ENCODE measurements at regions not wholly inside any gene's neighbourhood (a gene's known extent, or its start where the extent isn't known, plus 50 kb on each side); places are given as distances from the start of the nearest gene placed in this dataset.

DNA sequence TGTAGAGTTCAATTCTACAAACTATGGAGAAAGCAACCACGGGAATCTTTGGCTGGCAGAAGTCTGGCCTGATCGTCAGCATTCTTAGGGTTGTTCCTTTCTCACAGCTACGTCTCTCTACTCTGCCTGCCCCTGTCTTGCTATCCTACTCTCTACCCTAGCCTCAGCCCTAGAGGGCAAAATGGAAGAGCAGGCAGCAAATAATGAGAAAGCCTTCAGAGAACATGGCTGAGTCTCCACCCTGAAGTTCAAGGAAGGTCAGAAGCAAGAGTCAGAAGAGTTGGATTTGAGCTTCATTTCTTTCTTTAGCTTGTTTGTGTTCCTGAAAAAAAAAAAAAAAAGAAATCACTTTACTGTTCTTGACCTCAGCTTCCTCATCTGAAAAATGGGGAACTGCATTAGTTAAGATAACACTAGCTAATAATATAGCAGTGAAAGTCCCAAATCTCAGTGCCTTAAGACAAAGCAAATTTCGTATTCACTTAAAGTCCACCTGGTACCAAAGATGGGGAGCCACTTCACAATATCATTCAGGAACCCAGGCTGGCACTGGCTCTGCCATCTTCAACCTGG, 50.2 kb upstream of the CCND2 start:
- DNase-seq (ENCODE audit: low read depth in 4 of 4, low spot score in 3 of 4): no peak

DNA sequence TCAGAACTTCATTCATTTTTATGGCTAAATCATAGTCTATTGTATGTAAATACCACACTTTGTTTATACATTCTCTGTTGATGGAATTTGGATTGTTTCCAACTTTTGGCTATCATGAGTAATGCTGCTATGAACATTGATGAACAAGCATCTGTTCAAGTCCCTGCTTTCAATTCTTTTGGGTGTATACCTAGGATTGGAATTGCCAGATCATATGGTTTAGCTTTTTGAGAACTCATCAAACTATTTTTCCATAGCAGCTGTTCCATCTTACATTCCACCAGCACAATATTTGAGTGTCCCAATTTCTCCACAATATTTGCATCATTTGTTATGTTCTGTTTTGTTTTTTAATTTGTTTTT, 52.3 kb upstream of the CCND2 start:
- no peak for DNase-seq (ENCODE audit: low read depth in 4 of 4, low spot score in 3 of 4)

DNA sequence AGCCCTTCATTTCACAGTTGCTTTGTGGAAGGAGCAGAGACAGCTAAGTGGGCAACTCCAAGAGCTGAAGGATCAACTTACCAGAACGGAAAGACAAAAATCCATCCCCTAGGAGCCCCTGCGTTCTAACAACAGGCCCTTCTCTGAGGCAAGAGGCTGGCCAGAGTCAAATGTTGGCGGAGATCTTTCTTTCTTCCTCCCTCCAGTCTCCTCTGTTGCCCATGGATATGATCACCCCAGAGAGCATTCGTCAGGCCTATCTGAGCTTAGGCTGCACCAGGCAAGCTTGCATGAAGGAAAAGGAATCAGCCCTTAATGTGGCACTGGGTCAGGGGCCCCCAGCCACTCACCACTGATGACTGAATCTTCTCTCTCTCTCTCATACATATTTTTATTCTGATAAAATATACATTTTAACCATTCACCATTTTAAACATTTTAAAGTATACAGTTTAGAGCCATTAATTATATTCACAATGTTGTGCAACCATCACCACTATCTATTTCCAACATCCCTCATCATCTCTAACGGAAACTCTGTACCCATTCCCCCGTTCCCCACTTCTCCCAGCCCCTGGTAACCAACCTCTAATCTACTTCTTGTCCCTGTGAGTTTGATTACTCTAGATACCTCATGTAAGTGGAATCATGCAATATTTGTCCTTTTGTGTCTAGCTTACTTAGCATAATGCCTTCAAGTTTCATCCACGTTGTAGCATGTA, 52.9 kb upstream of the CCND2 start:
- no peak for DNase-seq (ENCODE audit: low read depth in 4 of 4, low spot score in 3 of 4)

DNA sequence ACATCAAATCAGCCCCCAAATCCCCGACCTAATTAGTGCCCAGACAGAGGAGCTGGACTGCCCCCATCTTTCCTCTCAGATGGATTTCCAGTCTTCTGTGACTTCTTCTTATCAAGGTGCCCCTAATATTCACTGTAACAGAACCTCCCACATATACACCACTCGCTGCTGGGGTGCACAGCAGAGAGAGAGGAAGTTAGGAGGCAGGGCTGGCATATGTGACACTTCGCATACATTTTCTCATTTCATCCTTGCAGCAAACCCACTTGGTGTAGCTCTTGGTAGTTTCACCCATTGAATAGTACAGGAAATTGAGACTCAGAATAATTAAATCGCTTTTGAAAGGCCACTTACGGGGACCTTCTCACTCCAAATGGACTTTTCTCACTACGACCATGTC, 56.5 kb upstream of the CCND2 start:
- DNase-seq (ENCODE audit: low read depth in 4 of 4, low spot score in 3 of 4): no peak

DNA sequence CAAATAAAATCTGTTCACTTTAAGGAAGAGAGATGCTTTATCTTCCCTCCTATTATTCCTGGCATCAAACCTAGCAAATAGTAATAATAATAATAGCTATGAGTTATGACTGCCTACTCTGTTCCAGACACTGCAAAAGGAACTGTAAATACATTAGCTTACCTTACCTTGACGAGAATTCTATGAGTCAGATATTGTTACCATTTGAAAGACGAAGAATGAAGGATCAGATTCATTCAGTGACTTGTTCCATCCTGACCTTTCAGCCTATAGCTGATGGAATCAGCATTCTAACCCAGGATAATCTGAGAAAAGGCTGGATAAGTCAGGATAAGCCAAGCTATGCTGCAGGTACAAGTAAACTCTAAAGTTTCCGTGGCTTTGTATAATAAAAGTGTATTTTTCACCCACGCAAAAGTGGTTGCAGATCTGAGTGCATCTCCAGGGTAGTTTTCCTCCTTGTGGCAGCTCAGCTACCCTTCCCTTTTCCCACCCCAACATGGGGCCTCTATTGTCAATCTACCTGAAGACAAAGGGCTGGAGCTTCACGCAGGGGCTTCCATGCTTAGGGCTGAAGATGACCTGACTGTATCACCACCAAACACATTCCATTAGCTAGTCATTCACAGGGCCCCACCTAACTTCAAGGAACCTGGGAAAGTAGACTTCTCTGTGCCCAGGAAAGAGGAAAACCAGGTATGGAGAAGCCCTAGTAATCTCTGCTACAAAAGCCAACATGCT, 57.2 kb upstream of the CCND2 start:
- no peak for DNase-seq (ENCODE audit: low read depth in 4 of 4, low spot score in 3 of 4)

DNA sequence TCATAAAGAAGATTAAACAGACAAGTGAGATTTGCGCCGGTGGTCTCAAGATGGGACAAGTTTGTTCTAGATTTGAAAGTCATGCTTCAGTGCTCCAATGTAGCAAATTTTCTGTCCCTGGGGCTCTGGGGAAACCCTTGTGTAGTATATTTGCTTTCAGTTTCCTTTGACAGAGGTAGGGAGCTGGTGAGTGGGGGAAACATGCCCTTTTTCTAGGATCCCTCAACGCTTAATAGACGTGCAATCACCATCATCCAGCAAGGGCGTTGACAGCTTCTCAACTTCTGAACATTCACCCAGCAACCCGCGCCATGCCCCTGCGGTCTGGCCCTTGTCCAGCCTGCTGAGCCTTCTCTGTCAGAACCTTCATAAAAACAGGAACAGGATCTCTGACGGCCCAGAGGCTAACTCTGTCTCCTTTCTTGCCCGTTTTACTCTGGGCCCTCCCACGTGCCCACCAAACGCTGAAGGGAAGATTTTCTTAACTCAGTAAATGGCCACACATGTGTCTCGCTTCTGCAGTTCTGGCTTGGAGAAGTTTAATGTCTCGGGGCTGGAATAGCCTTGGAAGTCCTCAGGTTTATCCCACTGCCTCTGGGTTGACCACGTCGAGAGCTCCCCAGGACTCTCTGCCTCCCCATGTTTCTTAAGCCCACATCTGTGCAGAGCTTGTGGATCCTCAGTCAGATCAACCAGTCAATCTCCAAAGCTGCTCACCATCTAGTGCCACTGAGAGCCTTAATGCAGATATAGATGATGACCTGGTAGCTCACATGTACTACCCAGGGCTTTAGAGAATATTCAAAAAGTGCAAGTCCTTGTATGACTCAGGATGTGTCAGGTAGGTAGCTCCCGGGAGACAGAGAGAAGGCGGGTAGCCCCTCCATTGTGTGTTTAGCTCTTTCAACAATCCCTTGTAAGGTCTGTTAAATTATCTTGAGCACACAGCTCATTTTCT, 58.1 kb upstream of the CCND2 start:
- DNase-seq (ENCODE audit: low read depth in 4 of 4, low spot score in 3 of 4): no peak

DNA sequence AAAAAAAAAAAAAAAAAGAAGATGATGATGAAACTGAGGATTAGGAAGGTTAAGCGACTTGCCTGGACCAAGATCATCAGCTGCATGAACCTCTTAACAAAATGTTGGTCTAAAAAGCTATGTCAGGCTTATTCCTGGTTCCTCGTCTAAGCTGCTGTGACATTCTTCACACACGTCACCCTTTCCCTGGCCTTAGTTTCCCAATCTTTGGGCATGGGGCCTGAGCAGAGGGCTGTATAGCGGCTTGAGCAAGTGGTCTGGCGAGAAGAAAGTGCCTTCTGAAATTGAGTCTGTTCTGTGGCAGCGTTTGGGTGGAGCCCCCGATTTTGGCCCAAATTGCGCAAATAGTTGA, 58.7 kb upstream of the CCND2 start:
- DNase-seq (ENCODE audit: low read depth in 4 of 4, low spot score in 3 of 4): no peak

DNA sequence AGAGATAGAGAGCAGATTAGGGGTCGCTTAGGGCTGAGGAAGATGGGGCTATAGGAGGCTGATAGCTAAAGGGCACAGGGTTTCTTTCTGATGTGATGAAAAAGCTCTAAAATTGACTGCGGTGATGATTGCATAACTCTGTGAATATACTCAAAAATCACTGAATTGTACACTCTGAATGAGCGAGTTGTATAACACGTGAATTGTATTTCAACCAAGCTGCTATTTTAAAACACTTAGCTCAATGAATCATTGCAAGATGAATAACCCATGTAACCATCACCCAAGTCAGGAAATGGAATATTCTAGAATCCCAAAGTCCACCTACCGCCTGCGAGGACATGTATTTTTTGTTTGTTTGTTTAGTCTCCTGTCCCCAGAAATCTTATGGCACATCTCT, 60.1 kb upstream of the CCND2 start:
- no peak for DNase-seq (ENCODE audit: low read depth in 4 of 4, low spot score in 3 of 4)

DNA sequence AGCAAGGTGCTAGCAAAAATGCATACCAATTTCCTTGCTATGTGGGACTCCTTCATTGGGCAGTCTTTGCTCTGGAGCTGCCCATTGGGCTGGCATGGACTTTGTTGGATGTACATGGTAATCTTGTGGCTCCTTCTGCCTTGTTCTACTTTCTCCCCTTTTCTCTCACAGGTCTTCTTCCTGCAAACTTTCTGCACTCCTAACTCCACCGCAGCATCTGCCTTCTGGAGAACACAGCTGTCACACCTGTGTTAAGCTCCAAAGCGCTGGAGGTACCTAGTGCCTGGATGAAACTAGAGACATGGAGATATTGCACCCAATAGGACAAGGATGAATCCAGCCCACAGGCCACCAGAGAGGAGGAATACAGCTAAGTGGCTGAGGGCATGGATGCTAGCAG, 60.7 kb upstream of the CCND2 start:
- no peak for DNase-seq (ENCODE audit: low read depth in 4 of 4, low spot score in 3 of 4)

DNA sequence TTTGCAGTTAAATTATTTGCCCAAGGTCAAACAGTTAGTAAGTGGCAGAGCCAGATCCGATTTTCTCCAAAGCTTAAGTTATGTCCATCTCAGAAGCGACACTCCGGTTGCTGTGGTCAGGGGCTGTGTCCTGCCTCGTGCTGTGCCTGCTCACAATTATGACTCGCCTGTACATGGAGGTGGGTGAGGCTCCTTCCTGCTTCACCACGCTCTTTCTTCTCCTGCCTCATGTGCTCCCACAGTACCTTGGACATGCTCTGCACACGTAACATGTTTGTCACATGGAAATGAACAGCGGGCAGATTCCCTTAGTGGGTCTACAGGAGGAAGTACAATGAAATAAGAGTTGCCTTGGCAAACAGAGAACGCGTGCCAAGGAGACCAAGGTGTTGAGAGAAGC, 62.2 kb upstream of the CCND2 start:
- no peak for DNase-seq (ENCODE audit: low read depth in 4 of 4, low spot score in 3 of 4)

DNA sequence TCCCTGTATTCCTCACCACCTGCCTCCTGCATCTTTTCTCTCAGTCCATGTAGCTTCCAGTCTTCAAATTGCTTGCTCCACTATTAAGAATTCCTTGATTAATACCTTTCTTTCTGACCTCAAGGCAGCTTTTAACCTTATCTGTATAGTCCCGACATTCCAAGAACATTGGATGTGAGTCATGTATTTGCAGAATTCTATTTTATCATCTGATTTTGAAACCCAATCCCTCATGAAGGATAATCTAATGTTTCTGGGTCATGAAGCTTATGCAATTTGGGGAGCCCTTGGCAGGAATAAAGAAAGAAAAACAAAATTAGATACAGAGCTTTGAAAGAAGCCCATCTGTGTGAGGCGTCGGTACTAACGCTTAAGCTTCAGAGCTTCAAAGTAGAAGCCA, 63.4 kb upstream of the CCND2 start:
- no peak for DNase-seq (ENCODE audit: low read depth in 4 of 4, low spot score in 3 of 4)

DNA sequence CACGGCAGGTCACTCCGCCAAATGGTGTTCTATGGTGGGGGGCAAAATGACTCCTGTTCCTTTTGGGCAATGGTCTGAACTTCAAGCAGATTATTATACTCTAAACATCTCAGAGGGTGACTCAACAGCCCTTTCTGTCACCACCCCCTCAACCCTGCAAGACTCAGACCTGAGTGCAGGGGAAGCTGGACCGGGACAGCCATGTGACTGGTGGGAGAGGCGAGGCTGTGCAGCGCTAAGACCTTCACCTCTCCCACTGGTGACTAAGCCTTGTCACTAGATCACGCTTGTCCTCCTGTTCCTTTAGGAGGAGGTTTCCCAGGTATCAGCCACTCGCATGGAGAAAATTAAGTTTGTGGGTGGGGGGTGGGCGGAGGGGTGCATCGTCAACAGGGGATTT, 67.1 kb upstream of the CCND2 start:
- no peak for DNase-seq (ENCODE audit: low read depth in 4 of 4, low spot score in 3 of 4)

DNA sequence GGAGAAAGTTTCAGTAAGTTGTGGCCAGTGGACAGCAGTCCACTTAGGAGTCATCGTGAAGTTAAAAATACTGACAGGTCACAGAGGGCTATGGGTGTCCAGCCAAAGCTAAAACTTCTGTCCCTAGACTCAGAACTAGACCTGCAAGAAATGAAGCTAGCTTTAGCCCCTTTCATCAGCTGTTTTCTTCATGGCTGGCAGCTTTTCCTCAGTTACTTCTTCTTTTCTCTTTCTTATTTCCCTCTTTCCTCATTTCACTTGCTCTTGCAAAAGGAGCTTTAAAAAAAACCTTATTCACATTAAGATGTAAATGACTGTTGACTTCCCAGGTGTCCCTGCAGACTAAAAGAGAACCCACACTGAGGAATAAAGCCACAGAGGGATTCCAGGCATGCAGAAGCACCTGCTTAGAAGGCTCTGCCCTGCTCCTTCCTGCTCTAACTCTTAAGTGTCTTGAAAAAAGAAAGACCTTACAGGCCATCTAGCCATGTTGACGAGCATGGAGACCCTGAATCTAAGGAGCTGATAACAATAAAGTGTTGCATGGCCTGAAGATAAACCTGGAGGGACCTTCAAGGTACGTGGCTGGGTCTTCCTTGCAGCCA, 69.7 kb upstream of the CCND2 start:
- DNase-seq (ENCODE audit: low read depth in 4 of 4, low spot score in 3 of 4): no peak

DNA sequence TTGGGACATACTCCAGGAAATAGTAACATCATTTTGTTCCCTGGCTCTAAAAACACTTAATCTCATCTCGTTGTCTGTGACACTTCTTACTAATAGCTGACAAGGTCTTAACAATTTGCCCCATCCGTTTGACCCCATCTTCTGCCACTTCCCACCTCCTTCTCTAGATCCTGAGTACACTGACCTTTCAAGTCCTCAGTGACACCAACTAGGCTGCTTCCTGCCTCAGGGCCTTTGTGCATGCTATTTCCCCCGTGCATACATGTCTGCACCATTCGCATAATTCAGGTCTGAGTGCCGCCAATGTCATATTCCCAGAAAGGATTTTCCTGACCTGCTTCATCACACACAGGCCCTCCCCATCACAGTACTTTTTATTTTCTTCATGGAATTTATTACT, 70.6 kb upstream of the CCND2 start:
- DNase-seq (ENCODE audit: low read depth in 4 of 4, low spot score in 3 of 4): no peak

DNA sequence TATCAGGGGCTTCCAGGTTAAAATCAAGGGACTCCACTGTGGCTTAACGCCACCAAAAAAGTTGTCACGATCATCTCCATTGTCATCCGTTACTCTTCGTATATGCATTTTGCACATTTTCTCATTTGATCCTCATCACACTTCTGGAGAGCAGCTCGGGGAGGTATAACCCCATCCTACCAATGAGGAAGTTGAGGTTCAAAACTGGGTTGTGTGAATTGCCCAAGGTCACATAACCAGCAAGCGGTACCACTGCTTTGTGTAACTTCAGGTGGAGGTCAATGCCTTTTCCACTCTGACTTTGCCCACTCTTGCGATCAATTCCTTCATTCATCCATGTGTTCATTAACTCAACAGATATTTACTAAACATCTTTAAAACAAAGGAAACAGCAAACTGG, 71.1 kb upstream of the CCND2 start:
- no peak for DNase-seq (ENCODE audit: low read depth in 4 of 4, low spot score in 3 of 4)

DNA sequence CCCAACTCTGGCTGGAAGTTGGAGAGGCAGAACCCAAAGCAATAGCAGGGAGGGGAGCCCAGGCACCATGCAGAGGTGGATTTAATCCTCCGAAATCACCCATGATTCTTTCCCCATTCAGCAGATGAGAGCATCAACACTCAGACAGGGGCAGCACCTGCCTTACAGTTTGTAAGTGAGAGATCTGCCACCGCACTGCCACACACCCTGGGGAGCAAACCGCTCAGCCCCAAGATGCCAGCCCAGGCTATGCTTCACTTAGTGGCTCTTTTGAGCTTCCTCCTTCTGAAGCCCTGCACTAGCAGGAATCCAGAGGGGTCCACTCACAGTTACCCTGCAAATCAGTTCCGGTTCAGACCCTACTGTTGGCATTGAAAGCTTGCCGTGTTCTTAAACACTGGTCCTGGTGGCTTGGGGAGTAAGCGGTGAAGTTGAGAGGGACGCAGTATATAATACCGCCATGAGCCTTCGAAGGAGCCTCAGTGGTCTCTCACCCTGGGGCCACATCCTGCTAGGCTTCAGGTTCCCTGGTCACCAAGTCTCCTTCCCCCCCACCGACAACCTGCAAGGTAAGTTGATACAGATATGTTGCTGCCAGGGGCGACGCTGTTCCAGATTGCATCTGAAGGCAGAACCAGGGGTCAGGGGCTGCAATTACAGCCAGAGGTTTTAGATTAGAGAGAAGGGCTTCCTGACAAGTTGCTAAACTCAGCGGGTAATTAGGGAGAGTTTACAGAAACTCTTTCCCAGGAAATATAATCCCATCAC, 72.0 kb upstream of the CCND2 start:
- no peak for DNase-seq (ENCODE audit: low read depth in 4 of 4, low spot score in 3 of 4)

DNA sequence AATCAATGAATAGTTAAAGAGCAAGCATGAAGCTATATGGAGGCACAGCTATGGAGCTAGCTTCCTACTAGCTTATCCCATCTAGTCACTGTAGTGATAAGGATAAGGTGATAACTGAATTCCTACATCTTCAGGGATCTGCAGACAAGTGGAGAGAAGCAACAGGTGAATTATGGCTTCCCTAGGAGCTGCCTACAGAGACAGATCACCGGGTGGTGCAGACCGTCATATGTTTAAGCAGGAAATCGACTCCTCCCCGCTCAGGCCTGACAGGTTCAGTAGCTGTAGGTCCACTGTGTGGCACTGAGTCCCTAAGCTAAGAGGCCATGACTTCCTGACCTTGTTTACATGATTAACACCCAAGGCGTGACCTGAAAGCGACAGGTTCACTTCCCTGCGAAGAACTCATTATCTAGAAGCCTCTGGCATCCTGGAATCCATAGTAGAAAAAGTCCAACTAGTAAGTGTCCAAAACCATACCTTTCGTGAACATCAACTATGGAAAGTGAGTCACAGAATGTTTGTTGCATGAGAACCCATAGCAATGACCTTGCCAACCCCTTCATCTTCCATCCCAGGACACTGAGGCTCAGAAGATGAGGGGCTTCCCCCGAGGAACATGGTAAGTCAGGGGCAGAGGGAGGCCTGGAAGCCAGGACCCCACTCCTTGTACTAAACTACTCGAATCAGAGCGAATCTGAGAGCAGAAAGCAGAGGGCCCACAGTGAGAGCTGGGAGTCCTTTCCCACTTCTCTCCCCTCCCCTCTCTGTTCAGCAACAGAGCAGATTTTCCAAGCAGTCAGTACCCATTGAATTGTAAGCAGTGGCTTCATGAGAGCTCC, 75.4 kb upstream of the CCND2 start:
- DNase-seq (ENCODE audit: low read depth in 4 of 4, low spot score in 3 of 4): no peak

DNA sequence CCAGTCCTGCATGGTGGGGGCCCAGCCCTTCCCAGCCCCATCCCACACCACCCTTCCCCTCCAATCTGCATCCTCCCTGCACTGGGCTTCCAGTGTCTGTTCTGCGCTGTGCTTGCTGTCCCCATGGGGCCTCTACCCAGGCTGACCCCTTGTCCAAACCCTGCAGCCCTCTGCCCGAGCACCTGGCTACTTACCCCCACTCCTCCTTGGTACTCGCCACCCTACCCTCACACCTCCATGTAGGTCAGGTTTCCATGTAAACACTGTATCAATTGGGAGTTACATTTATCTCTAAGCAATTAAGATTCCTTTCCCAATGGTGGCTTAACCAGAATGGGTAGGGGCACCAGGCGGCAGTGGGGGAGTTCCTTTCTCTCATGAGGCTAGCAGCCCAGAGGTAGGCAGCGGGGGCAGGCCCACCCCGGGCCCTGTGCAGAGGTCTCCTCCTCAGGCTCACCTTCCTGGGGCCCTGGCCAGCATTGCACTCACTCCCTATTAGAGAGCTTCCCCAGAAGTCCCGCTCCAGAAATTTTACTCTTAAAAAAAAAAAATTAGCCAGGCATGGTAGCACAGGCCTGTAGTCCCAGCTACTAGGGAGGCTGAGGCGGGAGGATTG, 76.6 kb upstream of the CCND2 start:
- no peak for DNase-seq (ENCODE audit: low read depth in 4 of 4, low spot score in 3 of 4)

DNA sequence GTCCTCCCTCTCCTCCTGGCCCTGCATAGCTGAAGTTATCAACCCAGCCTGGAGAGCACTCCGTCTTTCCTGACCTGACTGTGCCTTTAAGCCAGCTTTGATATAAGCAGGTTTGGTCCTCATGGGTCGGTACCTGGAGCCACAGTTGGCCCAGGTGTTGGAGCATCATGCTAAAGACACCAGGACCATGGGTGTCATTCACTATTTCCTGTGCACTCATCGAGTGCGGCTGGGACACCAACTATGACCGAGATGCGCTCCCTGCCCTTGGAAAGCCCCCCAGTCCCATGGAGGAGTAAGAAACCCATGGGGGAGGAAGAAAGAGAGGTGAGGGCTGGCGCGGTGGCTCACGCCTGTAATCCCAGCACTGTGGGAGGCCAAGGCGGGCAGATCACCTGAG, 78.9 kb upstream of the CCND2 start:
- DNase-seq (ENCODE audit: low read depth in 4 of 4, low spot score in 3 of 4): no peak

All from left renal pelvis (tissue), 4 donors.